ENCODE measurements at regions not wholly inside any gene's neighbourhood (a gene's known extent, or its start where the extent isn't known, plus 50 kb on each side); places are given as distances from the start of the nearest gene placed in this dataset.

DNA sequence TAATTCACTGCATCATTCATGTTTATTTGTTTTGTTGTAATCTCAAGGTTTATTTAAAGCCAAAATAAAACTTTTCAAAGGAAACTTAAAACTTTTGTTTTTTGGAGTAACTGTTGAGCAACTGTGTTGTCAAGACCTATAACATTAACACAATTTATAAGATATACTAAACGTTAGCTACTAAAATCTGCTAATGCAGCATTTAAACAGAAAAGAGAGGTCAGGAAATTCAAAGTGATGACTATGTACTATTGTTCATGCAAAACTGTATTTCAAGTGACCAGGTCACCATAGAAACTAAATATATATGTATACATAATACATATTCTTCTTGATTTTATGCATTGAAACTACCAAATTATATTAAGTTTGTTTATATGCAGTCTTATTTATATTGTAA is 1740.9 kb downstream of the EFNA5 start:
- TF ChIP-seq TAF1 (conservative IDR thresholded peaks at IDR 0.05): no peak
- TF ChIP-seq, protein P1, sequence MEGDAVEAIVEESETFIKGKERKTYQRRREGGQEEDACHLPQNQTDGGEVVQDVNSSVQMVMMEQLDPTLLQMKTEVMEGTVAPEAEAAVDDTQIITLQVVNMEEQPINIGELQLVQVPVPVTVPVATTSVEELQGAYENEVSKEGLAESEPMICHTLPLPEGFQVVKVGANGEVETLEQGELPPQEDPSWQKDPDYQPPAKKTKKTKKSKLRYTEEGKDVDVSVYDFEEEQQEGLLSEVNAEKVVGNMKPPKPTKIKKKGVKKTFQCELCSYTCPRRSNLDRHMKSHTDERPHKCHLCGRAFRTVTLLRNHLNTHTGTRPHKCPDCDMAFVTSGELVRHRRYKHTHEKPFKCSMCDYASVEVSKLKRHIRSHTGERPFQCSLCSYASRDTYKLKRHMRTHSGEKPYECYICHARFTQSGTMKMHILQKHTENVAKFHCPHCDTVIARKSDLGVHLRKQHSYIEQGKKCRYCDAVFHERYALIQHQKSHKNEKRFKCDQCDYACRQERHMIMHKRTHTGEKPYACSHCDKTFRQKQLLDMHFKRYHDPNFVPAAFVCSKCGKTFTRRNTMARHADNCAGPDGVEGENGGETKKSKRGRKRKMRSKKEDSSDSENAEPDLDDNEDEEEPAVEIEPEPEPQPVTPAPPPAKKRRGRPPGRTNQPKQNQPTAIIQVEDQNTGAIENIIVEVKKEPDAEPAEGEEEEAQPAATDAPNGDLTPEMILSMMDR (IDR thresholded peaks at IDR 0.05; ENCODE audit: low read depth, low read length, missing input control): no peak
- TF ChIP-seq RAD21 (IDR thresholded peaks at IDR 0.05): no peak
- no peak for TF ChIP-seq YY1 (IDR thresholded peaks at IDR 0.05)
- no peak for TF ChIP-seq JUND (IDR thresholded peaks at IDR 0.05)
- TF ChIP-seq, protein P2, sequence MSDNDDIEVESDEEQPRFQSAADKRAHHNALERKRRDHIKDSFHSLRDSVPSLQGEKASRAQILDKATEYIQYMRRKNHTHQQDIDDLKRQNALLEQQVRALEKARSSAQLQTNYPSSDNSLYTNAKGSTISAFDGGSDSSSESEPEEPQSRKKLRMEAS (IDR thresholded peaks at IDR 0.05): no peak
- TF ChIP-seq, protein P3, sequence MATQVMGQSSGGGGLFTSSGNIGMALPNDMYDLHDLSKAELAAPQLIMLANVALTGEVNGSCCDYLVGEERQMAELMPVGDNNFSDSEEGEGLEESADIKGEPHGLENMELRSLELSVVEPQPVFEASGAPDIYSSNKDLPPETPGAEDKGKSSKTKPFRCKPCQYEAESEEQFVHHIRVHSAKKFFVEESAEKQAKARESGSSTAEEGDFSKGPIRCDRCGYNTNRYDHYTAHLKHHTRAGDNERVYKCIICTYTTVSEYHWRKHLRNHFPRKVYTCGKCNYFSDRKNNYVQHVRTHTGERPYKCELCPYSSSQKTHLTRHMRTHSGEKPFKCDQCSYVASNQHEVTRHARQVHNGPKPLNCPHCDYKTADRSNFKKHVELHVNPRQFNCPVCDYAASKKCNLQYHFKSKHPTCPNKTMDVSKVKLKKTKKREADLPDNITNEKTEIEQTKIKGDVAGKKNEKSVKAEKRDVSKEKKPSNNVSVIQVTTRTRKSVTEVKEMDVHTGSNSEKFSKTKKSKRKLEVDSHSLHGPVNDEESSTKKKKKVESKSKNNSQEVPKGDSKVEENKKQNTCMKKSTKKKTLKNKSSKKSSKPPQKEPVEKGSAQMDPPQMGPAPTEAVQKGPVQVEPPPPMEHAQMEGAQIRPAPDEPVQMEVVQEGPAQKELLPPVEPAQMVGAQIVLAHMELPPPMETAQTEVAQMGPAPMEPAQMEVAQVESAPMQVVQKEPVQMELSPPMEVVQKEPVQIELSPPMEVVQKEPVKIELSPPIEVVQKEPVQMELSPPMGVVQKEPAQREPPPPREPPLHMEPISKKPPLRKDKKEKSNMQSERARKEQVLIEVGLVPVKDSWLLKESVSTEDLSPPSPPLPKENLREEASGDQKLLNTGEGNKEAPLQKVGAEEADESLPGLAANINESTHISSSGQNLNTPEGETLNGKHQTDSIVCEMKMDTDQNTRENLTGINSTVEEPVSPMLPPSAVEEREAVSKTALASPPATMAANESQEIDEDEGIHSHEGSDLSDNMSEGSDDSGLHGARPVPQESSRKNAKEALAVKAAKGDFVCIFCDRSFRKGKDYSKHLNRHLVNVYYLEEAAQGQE (IDR thresholded peaks at IDR 0.05): no peak

All from liver (tissue), 3 donors.